CD14-positive monocyte (primary cell): ENCODE measurements at regions not wholly inside any gene's neighbourhood (a gene's known extent, or its start where the extent isn't known, plus 50 kb on each side); places are given as distances from the start of the nearest gene placed in this dataset.

Experiments
- DNase-seq, 3 donors: peaks; one replicate each; pipeline ENCODE4 v3.0.0-alpha.2; 2011 to 2022
- H2AFZ ChIP-seq: 2 replicates; pipeline ENCODE4 v1.6.0; 2012; ENCODE audit warnings: mild to moderate bottlenecking, low read depth, low read length, inconsistent platforms; ENCODE audit not compliant: insufficient read depth, poor library complexity, severe bottlenecking
- H3K27ac ChIP-seq, 2 donors: 1 replicate in 1 of 2; 2 replicates in 1 of 2; pipeline ENCODE4 v1.5.1; 2012 to 2013; ENCODE audit warnings: low read length in 2 of 2, control low read depth in 1 of 2, inconsistent platforms in 1 of 2, low read depth in 1 of 2, mild to moderate bottlenecking in 1 of 2
- H3K27me3 ChIP-seq, 2 donors: one replicate each; pipeline versions ENCODE4 v1.6.0 to v1.6.1; 2011 to 2013; ENCODE audit warnings: low read length in 2 of 2; ENCODE audit not compliant: control insufficient read depth in 2 of 2, insufficient read depth in 2 of 2
- H3K36me3 ChIP-seq, 2 donors: replicated peaks in 1 of 2; 1 replicate in 1 of 2; 2 replicates in 1 of 2; pipeline versions ENCODE4 v1.5.1 to v1.6.1; 2012 to 2013; ENCODE audit warnings: low read length in 2 of 2, control low read depth in 1 of 2, inconsistent platforms in 1 of 2, mild to moderate bottlenecking in 1 of 2; ENCODE audit not compliant: insufficient read depth in 2 of 2, control insufficient read depth in 1 of 2
- H3K4me1 ChIP-seq, 2 donors: 1 replicate in 1 of 2; 2 replicates in 1 of 2; pipeline versions ENCODE4 v1.5.1 to v1.6.1; 2012 to 2013; ENCODE audit warnings: low read length in 2 of 2, control low read depth in 1 of 2, inconsistent platforms in 1 of 2, mild to moderate bottlenecking in 1 of 2, moderate library complexity in 1 of 2; ENCODE audit not compliant: insufficient read depth in 2 of 2, control insufficient read depth in 1 of 2
- H3K4me2 ChIP-seq: replicated peaks from 2 replicates; pipeline ENCODE3; 2012; ENCODE audit warnings: low read length, moderate library complexity, mild to moderate bottlenecking; ENCODE audit not compliant: poor library complexity, severe bottlenecking; ENCODE audit errors: extremely low read depth
- H3K4me3 ChIP-seq, 3 experiments: fragments of 200-600 bp in 1 of 3; sonication (generic) in 1 of 3; replicated peaks in 1 of 3; 1 replicate in 2 of 3; 2 replicates in 1 of 3; pipeline ENCODE4 v1.5.1; 2011 to 2013; ENCODE audit warnings: low read length in 3 of 3, mild to moderate bottlenecking in 3 of 3, control low read depth in 2 of 3, low read depth in 2 of 3, inconsistent platforms in 1 of 3, moderate library complexity in 1 of 3
- H3K79me2 ChIP-seq: 2 replicates; pipeline ENCODE4 v1.6.0; 2012; ENCODE audit warnings: mild to moderate bottlenecking, control low read depth, inconsistent platforms, low read length, moderate library complexity; ENCODE audit not compliant: insufficient read depth
- H3K9ac ChIP-seq: 2 replicates; pipeline ENCODE4 v1.6.0; 2017; ENCODE audit warnings: low read length, mild to moderate bottlenecking; ENCODE audit not compliant: insufficient read depth, poor library complexity, severe bottlenecking
- H3K9me3 ChIP-seq, 2 donors: replicated peaks in 1 of 2; 1 replicate in 1 of 2; 2 replicates in 1 of 2; pipeline versions ENCODE4 v1.5.1 to v1.6.1; 2012 to 2013; ENCODE audit warnings: low read length in 2 of 2, control low read depth in 1 of 2; ENCODE audit not compliant: control insufficient read depth in 1 of 2, insufficient read depth in 1 of 2
- H4K20me1 ChIP-seq: 2 replicates; pipeline ENCODE4 v1.6.0; 2012; ENCODE audit warnings: mild to moderate bottlenecking, low read length, control low read depth, moderate library complexity; ENCODE audit not compliant: insufficient read depth
- H3K27ac Mint-ChIP-seq, 7 donors: one replicate each; pipeline ENCODE4 v1.8.0; 2020; ENCODE audit warnings: mild to moderate bottlenecking in 7 of 7, mixed read lengths in 7 of 7, moderate library complexity in 6 of 7, inconsistent platforms in 2 of 7
- H3K27me3 Mint-ChIP-seq, 3 donors: one replicate each; pipeline ENCODE4 v1.8.0; 2021 to 2022; ENCODE audit warnings: low read depth in 3 of 3, mild to moderate bottlenecking in 3 of 3, mixed read lengths in 3 of 3, moderate library complexity in 3 of 3, inconsistent platforms in 1 of 3
- H3K36me3 Mint-ChIP-seq, 2 donors: one replicate each; pipeline ENCODE4 v1.8.0; 2020; ENCODE audit warnings: mixed read lengths in 2 of 2, inconsistent platforms in 1 of 2, mild to moderate bottlenecking in 1 of 2
- H3K4me1 Mint-ChIP-seq: one replicate; pipeline ENCODE4 v1.8.0; 2020; ENCODE audit warnings: mild to moderate bottlenecking, mixed read lengths
- H3K4me3 Mint-ChIP-seq, 2 donors: one replicate each; pipeline ENCODE4 v1.8.0; 2020; ENCODE audit warnings: mild to moderate bottlenecking in 2 of 2, mixed read lengths in 2 of 2, moderate library complexity in 1 of 2
- H3K9me3 Mint-ChIP-seq, 7 donors: one replicate each; pipeline ENCODE4 v1.8.0; 2020 to 2022; ENCODE audit warnings: mixed read lengths in 7 of 7, mild to moderate bottlenecking in 6 of 7, moderate library complexity in 6 of 7, inconsistent platforms in 2 of 7
- WGBS: methylation state at CpG from one replicate; pipeline ENCODE4 v1.1.5; 2013; ENCODE audit warnings: missing lambda C conversion rate; ENCODE audit not compliant: insufficient coverage; 5-methylcytosine and 5-hydroxymethylcytosine counted together
- intact Hi-C, 2 donors: fragments of 100-400 bp; cut with micrococcal nuclease; formaldehyde crosslinking; loops; one replicate each; pipeline versions ENCODE4 v1.15.0 to v1.15.1; 2023
- TF ChIP-seq, protein P1 (sequence below): fragments of 200-600 bp; IDR thresholded peaks from one replicate; pipeline ENCODE4 v1.8.0; 2022; ENCODE audit warnings: antibody characterized with exemption, mild to moderate bottlenecking

DNA sequence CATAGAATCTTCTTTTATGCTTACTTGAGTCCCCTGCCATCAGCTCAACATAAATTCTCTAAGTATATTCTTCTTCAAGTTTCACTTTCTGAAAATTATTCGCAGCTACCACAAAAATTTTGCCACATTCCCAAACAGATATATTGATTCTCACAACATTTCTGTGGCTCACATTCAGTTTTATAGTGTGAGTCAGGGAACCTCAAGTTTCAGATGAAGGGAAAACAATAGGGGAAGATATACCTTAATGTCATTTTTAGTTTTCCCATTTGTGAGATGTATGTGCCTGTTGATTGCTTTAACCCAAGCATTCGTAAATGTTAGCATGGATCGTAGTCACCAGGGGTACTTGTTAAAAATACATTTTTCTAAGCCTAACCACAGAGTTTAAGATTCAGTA, 465.8 kb downstream of the CCER1 start:
- H2AFZ ChIP-seq: no peak overlapping the region
- H3K36me3 Mint-ChIP-seq: no peaks in the 10 kb centered on the region
- H3K4me3 Mint-ChIP-seq: no peak overlapping the region
- no peak overlapping the region for H3K4me2 ChIP-seq
- H3K27me3 ChIP-seq: no peaks in the 10 kb centered on the region
- WGBS: no CpG with 5 or more reads among the region's 3 CpGs
- TF ChIP-seq, protein P1, sequence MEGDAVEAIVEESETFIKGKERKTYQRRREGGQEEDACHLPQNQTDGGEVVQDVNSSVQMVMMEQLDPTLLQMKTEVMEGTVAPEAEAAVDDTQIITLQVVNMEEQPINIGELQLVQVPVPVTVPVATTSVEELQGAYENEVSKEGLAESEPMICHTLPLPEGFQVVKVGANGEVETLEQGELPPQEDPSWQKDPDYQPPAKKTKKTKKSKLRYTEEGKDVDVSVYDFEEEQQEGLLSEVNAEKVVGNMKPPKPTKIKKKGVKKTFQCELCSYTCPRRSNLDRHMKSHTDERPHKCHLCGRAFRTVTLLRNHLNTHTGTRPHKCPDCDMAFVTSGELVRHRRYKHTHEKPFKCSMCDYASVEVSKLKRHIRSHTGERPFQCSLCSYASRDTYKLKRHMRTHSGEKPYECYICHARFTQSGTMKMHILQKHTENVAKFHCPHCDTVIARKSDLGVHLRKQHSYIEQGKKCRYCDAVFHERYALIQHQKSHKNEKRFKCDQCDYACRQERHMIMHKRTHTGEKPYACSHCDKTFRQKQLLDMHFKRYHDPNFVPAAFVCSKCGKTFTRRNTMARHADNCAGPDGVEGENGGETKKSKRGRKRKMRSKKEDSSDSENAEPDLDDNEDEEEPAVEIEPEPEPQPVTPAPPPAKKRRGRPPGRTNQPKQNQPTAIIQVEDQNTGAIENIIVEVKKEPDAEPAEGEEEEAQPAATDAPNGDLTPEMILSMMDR: no peak
- H3K79me2 ChIP-seq: no peaks in the 10 kb centered on the region
- no peaks in the 10 kb centered on the region for H3K4me1 Mint-ChIP-seq
- H3K9me3 Mint-ChIP-seq: peaks cover 0 to 17% (median 7%) of the 10 kb centered on the region in 7 donors
- H3K4me1 ChIP-seq: no peaks in the 10 kb centered on the region
- no peak overlapping the region for H3K27ac Mint-ChIP-seq
- H3K9me3 ChIP-seq: peaks cover 9 to 12% of the 10 kb centered on the region in 2 donors
- intact Hi-C loops: no loop called here
- no peaks in the 10 kb centered on the region for H3K36me3 ChIP-seq
- H3K4me3 ChIP-seq: no peak overlapping the region
- H3K9ac ChIP-seq: no peak overlapping the region
- H3K27ac ChIP-seq: no peak overlapping the region
- H4K20me1 ChIP-seq: no peaks in the 10 kb centered on the region
- no peak for DNase-seq
- no peaks in the 10 kb centered on the region for H3K27me3 Mint-ChIP-seq

DNA sequence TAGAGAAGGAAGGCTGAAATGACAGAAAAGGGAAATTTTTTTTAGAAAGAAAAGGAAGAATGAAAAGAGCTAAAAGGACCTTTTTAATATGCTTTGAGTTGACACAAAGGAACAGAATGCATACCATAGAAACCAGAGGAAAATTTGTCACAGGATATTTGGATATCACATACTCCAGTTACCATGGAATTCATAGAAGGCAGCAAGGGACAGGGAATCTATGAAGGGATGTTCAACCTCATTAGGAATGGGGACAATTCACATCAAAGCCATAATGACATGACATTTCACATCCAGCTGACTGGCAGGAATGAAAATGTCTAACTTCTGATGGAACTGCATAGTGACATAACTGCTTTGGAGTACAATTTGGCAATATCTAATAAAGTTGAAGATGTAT, 469.4 kb downstream of the CCER1 start:
- peaks cover 0 to 9% (median 6%) of the 10 kb centered on the region in 7 donors for H3K9me3 Mint-ChIP-seq
- no peaks in the 10 kb centered on the region for H3K27me3 ChIP-seq
- H3K27ac ChIP-seq: no peak overlapping the region
- H3K4me3 Mint-ChIP-seq: no peak overlapping the region
- no peak overlapping the region for H3K27ac Mint-ChIP-seq
- no peaks in the 10 kb centered on the region for H3K36me3 Mint-ChIP-seq
- no peak overlapping the region for H3K4me3 ChIP-seq
- H4K20me1 ChIP-seq: no peaks in the 10 kb centered on the region
- H3K27me3 Mint-ChIP-seq: no peaks in the 10 kb centered on the region
- no peak overlapping the region for H3K4me2 ChIP-seq
- H2AFZ ChIP-seq: no peak overlapping the region
- intact Hi-C loops: no loop called here
- no peaks in the 10 kb centered on the region for H3K4me1 Mint-ChIP-seq
- H3K9me3 ChIP-seq: peaks cover 2 to 3% of the 10 kb centered on the region in 2 donors
- H3K79me2 ChIP-seq: no peaks in the 10 kb centered on the region
- no peaks in the 10 kb centered on the region for H3K4me1 ChIP-seq
- no peaks in the 10 kb centered on the region for H3K36me3 ChIP-seq
- DNase-seq: no peak
- H3K9ac ChIP-seq: no peak overlapping the region
- TF ChIP-seq, protein P1: no peak
